ENCODE measurements at regions not wholly inside any gene's neighbourhood (a gene's known extent, or its start where the extent isn't known, plus 50 kb on each side); places are given as distances from the start of the nearest gene placed in this dataset.

GRCh38 chr4:149031399-149031798 is 589.2 kb upstream of the NR3C2 start:
- Histone ChIP-seq H3K4me1 (peaks cover 11% of the 10 kb centered on the region), H3K27ac (no peak overlapping the region), H3K9me3 (no peaks in the 10 kb centered on the region), H3K27me3 (no peaks in the 10 kb centered on the region), H3K4me3 (no peak overlapping the region), H3K36me3 (replicated peaks in 1 of 2; ENCODE audit: insufficient read depth in 1 of 2, low read depth in 2 of 2) (no peaks in the 10 kb centered on the region)
- TF ChIP-seq POLR2A (IDR thresholded peaks at IDR 0.05) (no peak), CTCF (IDR thresholded peaks at IDR 0.05) (peak in 6 of 7 experiments; percentile 29 to 77 (median 68))
- intact Hi-C loops (cut with DNase I) = no loop called here
- ATAC-seq = peak; percentile 64
- DNase-seq = peak; percentile 15 to 49 (median 20)

GRCh38 chr4:149029056-149029651 is 586.9 kb upstream of the NR3C2 start:
- no peaks in the 10 kb centered on the region for H3K9me3 ChIP-seq
- peak; percentile 86 for ATAC-seq
- DNase-seq = peak; percentile 57 to 75 (median 67)
- peaks cover 11% of the 10 kb centered on the region for H3K4me1 ChIP-seq
- H3K27me3 ChIP-seq = no peaks in the 10 kb centered on the region
- H3K4me3 ChIP-seq = no peak overlapping the region
- 33 to 41% methylated on average over 4 of the region's 4 CpGs for WGBS, 2 donors
- H3K36me3 ChIP-seq (replicated peaks in 1 of 2; ENCODE audit: insufficient read depth in 1 of 2, low read depth in 2 of 2) = no peaks in the 10 kb centered on the region
- intact Hi-C loops (cut with DNase I) = no loop called here
- no peak overlapping the region for H3K27ac ChIP-seq
- TF ChIP-seq POLR2A (IDR thresholded peaks at IDR 0.05) = no peak
- TF ChIP-seq CTCF (IDR thresholded peaks at IDR 0.05) = no peak

- Histone ChIP-seq H3K27me3 (no peaks in the 10 kb centered on the region), H3K4me1 (peaks cover 11% of the 10 kb centered on the region), H3K27ac (no peak overlapping the region), H3K36me3 (replicated peaks in 1 of 2; ENCODE audit: insufficient read depth in 1 of 2, low read depth in 2 of 2) (no peaks in the 10 kb centered on the region), H3K4me3 (no peak overlapping the region), H3K9me3 (no peaks in the 10 kb centered on the region)
- no peak for ATAC-seq
- TF ChIP-seq POLR2A (IDR thresholded peaks at IDR 0.05) (no peak), CTCF (IDR thresholded peaks at IDR 0.05) (no peak)
- no peak for DNase-seq
- 64 to 69% methylated on average over 2 of the region's 2 CpGs for WGBS, 2 donors
- intact Hi-C loops (cut with DNase I) = no loop called here
Observed at GRCh38 chr4:149026696-149027095, 584.5 kb upstream of the NR3C2 start.

GRCh38 chr4:149017002-149017734 is 575.0 kb upstream of the NR3C2 start:
- Histone ChIP-seq H3K4me1 (no peaks in the 10 kb centered on the region), H3K4me3 (no peak overlapping the region), H3K36me3 (replicated peaks in 1 of 2; ENCODE audit: insufficient read depth in 1 of 2, low read depth in 2 of 2) (no peaks in the 10 kb centered on the region), H3K9me3 (no peaks in the 10 kb centered on the region), H3K27me3 (no peaks in the 10 kb centered on the region), H3K27ac (no peak overlapping the region)
- DNase-seq (no peak), ATAC-seq (no peak)
- WGBS, 2 donors = 54 to 68% methylated on average over 6 of the region's 6 CpGs
- intact Hi-C loops (cut with DNase I) = no loop called here
- TF ChIP-seq CTCF (IDR thresholded peaks at IDR 0.05) (no peak), POLR2A (IDR thresholded peaks at IDR 0.05) (no peak)

GRCh38 chr4:149009223-149009622 is 567.0 kb upstream of the NR3C2 start:
- TF ChIP-seq POLR2A (IDR thresholded peaks at IDR 0.05) (no peak), CTCF (IDR thresholded peaks at IDR 0.05) (no peak)
- no peak for ATAC-seq

More at GRCh38 chr4:149009223-149009622, 567.0 kb upstream of the NR3C2 start:
- Histone ChIP-seq H3K36me3 (replicated peaks in 1 of 2; ENCODE audit: insufficient read depth in 1 of 2, low read depth in 2 of 2) (no peaks in the 10 kb centered on the region), H3K4me3 (no peak overlapping the region), H3K27ac (no peak overlapping the region), H3K9me3 (no peaks in the 10 kb centered on the region), H3K27me3 (no peaks in the 10 kb centered on the region), H3K4me1 (no peaks in the 10 kb centered on the region)
- 66 to 68% methylated on average over 2 of the region's 2 CpGs for WGBS, 2 donors
- DNase-seq = no peak
- intact Hi-C loops (cut with DNase I) = no loop called here
